ENCODE measurements at regions not wholly inside any gene's neighbourhood (a gene's known extent, or its start where the extent isn't known, plus 50 kb on each side); places are given as distances from the start of the nearest gene placed in this dataset.
"Not testable (repeated sequence)": the region's sequence is repeated elsewhere in the genome, so short reads cannot be mapped to it uniquely, and the experiment has no call there.

DNA sequence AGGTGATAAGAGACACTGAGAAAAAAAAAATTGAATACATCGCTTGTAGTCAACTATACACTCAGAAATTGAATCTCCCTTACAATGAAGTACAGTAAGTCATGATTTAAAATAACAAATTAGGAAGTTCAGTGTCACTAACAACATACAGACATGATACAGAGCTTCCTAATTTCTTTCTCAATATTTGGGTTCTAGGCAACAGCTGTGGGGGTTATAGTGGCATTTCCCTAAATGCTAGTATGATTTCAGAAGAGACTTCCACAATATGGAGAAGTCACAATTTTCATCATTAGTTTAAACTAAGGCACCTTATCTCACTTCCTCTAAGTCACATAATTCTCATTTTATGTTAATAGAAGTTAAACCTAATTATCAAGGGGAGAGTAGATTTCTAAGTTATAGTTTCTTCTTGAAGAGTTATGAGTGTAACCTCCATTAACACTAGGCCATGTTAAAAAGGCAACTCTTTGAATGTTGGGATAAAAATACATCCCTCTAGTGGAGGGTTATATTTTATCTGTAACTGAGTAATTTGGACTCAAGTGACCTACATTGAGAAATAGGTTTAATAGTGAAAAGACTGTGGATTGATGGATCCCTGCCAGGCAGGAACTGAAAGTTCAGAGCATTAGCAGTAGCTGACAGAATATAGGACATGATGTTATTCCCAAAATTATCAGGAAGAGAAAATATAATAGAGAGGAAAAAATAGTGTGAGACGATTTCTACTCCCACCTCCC, 286.0 kb upstream of the SUCLG2 start:
- DNase-seq, result peak; percentile 80 to 93

DNA sequence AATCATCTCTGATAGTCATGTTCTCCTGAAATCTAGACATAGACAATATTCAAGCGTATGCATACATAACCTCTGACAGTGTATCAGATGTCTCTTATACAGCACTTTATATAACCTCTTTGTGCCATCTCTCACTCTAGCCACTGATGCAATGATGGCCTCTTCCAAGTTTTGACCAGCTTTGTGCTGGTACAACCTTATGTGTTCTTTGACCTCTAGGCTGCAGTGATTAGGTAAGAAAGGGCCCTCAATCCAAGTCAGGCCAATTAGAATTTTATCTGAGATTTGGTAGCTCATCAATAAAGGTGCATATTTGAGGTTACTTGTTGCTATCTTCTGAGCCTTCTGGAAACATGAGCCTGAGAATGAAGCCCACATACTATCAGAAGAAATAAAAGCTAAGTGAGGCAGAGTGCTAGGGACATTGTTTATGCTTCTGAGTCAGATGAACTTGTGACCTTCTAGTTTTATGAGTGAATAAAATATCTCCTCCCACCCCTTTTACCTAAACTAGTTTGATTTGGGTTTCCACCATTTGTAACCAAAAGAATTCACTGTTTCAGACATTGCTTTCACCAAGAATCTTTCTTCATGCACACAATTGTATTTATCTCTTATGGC, 283.2 kb upstream of the SUCLG2 start:
- no peak for DNase-seq

DNA sequence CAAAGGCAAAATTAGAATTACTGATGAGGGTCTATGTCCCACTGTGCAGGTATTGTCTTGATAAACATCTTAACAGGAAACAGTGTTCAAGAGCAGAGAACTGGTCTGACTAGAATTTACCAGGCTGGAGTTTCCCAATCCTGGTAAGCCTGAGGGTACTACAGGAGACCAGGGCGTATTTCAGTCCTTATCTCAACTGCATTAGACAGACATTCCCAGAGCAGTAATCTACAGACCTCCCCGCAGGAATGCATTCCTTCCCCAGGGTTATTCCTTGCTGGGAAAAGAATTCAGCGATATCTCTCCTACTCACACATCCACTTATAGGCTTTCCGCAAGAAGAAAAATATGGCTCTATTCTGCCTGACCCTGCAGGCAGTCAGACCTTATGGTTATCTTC, 276.0 kb upstream of the SUCLG2 start:
- not testable (repeated sequence) for DNase-seq

DNA sequence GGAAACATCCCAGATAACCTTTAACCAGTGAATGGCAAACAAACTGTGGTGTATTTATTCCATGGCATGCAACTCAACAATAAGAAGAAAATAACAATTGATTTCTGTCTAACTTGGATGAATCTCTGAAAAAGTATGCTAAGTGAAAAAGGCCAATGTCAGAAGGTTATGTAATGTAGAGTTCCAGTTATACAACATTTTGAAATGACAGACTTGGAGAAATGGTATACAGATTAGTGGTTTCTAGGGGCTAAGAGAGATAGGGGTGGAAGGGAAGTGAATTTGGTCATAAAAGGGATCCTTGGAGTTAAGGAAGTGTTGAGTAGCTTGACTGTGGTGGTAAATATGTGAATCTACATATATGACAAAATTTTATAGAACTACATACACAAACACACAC, 269.4 kb upstream of the SUCLG2 start:
- peak in 1 of 2 donors; percentile 13 for DNase-seq

DNA sequence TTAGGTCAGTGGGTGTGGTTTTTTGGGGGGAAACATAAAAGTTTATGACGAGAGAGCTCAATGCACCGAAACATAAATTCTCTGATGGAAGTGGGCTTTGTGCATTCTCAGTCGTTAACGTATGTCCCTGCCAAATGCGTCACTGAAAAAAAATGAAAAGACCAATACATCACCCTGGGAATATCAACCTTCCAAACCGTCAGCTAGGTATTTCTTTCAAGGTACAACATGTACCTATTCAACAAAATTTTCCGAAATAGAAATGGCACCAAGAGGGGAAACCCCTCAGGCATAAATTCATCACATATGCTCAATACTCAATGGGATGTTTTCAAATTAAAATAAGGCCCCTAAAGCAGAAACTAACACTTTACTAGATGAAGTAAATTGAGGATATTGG, 266.6 kb upstream of the SUCLG2 start:
- DNase-seq, result no peak

DNA sequence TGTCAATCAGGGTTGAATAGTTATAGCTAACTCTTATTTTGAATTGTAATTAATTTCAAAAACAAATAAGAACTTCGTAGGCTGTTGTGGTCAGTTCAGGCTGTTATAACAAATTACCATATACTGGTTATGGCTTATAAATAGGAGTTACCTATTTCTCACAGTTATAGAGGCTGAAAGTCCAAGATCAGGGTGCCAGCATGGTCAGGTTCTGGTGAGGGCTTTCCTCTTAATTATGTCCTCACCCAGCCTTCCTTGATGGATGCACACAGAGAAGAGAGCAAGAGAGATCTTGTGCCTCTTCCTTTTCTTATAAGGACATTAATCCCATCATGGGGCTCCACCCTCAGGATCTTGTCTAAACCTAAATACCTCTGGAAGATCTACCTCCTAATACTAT, 265.9 kb upstream of the SUCLG2 start:
- no peak for DNase-seq

DNA sequence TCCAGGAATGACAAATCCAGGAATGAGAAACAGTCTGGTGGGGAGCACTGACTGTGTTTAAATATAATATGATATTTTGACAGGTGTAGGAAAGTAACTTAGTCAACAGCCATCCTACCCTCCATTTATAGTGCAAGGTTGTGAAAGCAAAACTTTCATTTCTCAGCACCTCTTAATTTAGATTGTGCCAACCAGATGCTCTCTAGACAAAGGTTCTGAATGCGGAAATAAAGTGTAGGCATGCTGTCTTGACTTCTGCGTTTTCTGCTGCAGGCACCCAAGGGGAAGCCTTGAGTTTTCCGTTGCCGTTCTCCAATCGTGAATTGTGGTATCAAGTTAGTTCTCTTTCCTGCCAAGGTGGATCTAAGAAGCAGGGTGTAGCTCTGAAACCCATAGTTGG, 261.9 kb upstream of the SUCLG2 start:
- DNase-seq, result no peak

DNA sequence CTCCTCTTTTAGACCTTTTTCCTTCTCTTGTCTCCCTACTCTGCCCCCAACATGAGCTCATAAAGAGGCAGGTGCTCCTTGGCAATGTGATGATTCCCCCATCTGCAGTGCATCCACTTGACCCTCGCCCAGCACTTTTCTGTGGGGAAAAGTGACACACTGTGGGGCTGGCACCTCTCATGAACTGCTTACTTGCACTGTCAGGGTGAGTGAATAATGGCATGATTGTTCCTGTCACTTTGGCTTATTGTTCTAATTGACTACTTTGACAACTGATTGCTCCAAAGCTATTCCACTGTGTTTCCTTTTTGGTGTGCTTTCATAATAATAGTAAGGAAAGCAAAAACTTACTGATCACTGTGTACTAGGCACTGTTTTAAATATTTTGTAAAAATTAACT, 253.3 kb upstream of the SUCLG2 start:
- DNase-seq, result no peak

DNA sequence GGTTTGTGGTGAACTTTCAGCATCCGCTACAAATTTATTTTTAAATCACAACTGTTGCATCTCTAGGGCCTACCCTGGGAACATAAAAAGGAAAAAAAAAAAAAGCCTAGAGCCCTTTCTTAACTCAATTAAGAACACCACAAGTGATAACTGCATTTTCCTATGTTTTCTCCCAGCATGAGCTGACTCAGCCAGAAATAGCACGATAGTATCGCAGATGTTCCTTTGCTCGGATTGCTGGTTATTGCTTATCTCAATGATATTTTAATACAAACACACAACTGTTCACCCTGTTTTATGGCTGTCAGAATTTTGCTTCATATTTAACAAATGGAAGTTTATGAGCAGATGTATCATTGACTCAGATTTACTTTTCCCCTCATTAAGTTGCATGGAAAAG, 251.8 kb upstream of the SUCLG2 start:
- DNase-seq, result no peak

DNA sequence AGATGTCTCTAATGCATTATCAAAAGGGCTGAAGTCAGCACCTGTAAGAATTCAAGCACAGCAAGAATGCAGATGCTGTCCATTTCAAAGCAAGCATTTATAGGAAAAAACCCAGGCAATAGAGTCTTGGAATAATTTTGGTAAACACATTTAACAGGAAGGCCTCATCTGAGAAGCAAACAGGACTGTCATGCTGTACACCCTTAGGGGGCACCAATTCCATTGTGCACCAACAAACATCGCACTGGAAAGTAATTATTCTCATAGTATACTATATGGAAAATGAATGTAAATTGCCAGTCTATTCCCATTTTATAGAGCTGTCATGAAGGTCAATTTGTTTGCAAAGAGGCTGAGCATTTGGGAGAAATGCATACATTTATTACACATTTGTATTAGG, 247.3 kb upstream of the SUCLG2 start:
- no peak for DNase-seq

DNA sequence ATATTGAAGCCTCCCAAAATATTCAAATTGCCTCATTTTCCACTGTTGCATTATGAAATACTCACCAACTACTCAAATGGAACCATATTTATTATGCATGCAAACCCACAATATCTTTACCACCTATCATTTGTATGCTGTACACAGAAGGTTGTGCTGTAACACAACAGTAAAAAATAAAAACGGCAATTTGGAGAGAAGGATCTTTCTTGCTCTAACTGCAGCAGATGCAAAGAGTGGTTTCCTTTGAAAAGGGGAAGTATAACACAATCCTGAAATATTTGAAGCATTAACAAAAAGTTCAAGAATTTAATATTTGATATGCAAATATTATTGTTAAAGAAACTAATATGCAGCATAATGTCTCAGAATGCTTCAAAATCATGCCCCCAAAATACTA, 244.5 kb upstream of the SUCLG2 start:
- no peak for DNase-seq

DNA sequence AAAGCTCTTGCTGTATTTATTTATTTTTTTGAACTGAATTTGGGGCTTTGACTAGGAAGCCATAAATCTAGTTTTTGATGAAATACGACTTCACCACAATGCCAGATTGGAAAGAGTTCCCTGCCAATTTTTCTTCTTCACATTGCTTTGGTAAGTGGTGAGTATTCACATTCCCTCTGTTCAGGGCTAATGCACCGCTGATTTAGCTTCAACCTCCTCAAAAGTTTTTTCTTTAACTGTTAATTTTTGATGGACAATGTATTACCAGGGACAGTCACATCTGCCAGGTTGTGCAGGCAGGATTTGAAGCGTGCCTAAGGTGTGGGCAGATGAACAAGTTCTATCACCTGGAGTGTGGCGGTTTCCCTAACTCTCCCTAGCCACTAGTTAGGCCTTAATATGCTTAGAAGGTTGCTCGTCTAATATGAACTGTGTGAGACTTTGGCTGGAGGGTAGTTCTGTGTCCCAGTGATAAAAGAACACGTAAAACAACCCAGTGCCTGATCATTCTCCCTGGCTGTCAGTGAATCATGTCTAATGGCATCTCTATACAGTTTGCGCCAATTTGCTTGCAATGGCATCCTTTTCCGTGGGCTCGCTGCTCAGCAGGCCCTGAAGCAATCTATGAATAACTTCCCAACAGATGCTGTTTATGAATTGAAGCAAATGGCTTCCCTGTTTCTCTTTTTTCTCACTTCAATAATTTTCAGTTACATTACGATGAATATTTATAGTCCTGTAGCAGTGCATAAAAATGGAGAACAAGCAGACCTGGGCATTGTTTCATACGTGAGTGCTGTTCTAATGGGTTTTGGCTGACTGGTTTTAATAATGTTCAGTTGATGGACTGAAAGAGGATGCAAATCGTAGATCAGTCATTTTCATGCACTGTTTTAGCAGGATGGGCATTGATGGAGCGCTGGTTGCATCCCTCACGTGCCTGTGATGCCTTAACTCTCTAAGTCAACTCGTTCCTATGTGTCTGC, 243.2 kb upstream of the SUCLG2 start:
- no peak for DNase-seq

DNA sequence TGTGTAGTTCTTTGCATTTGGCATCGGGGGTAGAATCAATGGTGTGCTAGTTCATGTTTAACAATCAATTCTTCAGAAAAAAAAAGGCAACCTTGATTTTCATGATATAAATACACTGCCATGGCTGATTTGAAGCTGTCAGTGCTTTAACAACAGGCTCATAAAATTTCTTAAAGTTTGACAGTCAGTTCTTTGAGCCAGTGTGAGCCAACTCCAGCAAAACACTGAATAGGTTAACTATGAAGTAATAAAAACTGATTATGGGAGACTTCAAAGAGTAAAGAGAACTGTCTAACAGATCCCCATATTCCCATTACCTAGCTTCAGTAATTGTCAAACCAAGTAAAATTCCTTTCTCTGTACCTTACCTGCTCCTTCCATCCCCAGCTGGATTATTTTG, 241.7 kb upstream of the SUCLG2 start:
- no peak for DNase-seq

DNA sequence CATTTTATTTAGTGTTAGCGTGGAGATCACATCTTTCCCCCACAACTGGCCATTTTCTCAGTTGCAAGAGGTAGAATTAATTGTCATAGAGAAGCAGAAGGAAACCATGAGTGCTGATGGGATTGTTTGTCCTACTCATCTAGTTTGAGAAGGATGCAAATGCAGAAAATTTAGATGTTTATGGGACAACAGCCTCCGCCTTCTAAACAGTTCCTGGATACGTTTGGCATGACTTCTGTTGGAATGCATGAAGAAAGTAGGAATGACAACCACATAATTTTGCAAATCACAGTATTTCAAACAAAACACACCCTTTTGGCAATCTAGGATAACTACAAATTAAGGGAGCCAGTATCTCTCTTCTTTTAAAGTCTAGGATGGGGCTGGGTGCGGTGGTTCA, 240.1 kb upstream of the SUCLG2 start:
- DNase-seq, result no peak

DNA sequence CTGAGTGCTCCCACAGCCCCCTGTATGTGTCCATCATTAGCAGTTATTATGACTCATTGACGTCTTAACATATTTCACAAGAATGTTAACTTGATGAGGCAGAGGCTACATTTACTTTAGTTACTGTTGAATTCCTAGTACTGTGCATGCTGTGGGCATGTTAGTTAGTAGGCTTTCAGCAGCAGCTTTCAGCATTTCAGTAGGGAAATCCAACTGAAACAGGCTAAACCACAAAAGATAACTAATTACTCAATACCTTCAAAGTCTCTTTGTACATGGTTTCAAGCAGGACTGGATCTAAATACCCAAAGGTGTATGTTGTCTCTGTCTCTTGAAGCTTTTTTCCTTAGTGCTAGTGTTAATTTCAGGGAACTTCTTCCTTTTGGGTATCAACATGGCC, 229.9 kb upstream of the SUCLG2 start:
- DNase-seq, result no peak

DNA sequence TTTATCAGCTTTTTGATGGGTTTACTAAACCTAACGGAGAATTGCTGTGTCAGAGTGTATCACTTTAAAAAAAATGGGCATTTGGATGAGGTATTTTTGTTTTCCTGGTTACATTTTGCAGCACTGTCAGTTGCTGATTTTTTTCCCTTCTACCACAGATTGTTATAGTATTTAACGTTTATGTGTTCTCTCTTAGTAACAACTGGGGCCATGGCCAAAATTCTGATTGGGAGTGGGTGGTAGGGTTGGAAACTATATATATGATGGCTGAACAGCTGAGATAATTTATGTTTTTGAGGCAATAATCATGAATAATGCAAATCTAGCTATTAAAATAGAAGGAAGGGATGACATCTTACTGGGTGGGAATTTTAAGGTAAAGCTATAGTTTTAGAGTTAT, 229.4 kb upstream of the SUCLG2 start:
- no peak for DNase-seq

DNA sequence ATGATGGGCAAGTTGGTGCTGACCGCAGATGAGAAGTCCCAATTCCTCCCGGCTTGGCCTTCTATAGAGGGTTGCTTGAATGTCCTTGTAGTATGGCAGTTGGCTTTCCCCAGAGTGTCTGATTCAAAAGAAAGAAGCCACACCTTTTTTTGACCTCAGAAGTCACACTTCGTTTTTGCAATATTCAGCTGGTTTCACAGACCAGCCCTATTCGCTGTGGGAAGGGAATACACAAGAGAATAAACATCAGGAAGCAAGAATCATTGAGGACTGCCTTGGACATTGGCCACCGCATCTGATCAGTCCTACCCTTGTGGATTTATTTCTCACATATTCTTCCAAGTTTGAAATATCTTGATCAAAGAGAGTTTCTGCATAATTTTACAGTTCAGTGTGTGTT, 228.6 kb upstream of the SUCLG2 start:
- DNase-seq, result no peak

DNA sequence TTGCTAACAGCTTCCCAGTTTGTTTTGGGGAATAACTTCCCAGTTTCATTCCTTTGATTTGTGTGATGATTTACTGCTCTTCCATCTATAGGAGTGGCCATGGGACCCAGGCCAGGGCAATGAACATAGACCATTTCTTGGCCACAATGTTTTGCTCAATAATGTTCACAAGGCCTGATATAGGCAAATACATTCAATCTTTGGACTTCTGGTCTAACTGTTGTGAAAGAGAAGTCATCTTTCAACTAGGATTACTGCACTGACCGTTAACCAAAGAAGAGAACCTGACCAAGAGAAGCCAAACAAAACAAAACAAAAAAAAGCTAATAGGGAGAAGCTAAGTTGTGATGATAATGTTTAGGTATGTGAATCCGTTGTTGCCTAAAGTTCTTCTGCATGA, 221.8 kb upstream of the SUCLG2 start:
- DNase-seq, result no peak

DNA sequence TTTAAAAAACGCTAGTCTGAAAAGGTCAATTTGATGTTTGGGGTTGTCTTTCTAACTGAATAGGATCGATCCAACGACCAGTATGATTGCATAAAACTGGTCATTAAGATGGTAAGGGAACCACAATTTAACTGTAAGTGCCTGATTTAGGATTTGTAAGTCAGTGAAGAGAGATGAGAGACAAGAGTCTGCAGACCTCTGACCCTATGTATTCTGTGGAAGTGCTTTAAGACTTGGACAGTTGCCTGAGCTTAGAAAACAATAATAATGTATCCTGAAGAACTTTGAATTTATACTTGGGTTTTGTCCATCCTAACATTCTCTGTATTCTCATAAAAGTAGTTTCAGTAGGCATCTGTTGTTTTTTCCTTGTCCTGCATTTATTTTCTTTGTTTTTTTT, 221.4 kb upstream of the SUCLG2 start:
- DNase-seq, result no peak

DNA sequence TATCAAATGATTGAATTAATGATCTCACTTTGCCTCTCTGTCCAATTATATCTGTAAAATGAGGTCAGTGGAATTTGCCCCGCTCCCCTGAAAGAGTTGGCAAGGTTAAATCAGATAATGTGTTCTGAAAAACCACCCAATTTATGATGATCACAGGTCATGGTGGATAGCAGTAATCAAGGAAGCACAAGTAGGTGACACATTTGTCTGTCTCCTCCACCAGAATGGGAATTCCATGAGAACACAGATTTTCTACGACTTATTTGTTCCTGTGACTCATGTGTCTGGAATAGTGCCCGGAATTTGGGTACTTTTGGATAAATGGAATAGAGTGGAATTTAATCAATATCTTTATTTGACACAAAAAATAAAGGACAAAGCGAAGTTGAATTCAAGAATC, 220.9 kb upstream of the SUCLG2 start:
- DNase-seq, result no peak

DNA sequence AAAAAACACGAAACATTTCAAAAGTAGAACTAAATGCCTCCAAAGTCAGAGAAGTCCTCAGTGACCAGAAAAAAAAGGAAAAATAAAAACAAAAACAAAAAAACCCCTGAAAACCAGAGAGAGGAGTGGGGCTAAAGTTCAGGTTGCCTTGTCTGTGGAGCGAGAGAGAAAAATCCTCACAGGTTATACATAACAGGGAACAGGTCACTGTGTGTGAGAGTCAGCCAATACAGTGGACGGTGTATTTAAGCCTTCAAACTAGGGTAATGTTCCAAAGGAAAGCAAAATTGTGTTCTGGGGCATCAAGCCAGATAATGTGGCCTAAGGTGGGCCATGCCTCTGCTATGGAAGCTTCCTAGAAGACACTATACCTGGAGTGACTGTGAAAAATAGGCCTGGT, 216.1 kb upstream of the SUCLG2 start:
- DNase-seq, result no peak

DNA sequence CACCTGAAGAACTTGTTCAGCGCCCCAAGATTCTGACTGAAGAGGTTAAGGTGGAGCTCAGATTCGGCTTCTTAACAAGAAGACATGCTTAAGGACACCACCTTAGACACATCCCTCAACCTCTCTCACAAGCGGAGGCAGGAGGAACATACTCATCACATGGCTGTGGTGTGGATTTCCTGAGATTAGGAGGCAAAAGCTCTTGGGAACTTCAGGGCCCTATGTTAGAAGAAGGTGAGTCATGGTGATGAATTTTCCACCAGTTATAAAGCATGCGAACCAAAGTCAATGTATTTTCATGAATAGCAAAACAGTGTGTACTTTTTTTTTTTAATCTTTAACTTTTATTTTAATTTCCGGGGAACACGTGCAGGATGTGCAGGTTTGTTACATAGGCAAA, 212.2 kb upstream of the SUCLG2 start:
- DNase-seq, result no peak

DNA sequence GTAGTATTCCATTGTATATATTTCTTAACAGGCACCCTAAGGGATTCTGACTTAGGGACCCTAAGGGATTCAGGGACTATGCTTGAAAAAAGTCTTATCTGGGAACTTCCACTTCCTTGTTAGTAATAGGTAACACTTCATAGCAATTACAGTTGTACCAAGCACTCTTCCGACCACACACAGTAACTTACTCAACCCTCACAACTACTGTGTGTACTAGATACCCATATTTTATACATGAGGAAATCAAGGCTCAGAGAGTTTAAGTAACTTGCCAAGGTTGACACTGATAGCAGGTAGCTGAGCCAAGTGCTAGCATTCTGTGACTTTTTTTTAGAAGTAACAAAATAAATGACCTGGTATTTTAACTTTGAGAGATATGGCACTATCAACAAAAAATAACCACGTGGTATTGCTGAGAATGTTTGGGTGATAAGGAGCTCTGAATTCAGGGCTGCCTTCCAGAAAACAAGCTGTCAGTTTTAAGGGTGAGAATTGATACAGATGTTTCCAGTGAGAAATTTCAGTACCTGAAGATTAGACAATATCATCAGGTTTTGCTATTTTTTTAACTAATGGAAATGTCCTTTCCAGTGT, 210.3 kb upstream of the SUCLG2 start:
- DNase-seq, result no peak
